Tibial nerve (tissue), 4 donors: ENCODE measurements at regions not wholly inside any gene's neighbourhood (a gene's known extent, or its start where the extent isn't known, plus 50 kb on each side); places are given as distances from the start of the nearest gene placed in this dataset.

Experiments used
- EP300 ChIP-seq, 2 donors: sonication (generic); formaldehyde crosslinking; IDR thresholded peaks; one replicate each; pipeline ENCODE4 v1.6.1; 2017; ENCODE audit warnings: antibody characterized with exemption in 2 of 2, mild to moderate bottlenecking in 1 of 2
- POLR2A ChIP-seq, 2 donors: fragments of 450-650 bp; IDR thresholded peaks; one replicate each; pipeline ENCODE4 v1.6.1; 2017; ENCODE audit warnings: antibody characterized with exemption in 2 of 2, mild to moderate bottlenecking in 2 of 2, moderate library complexity in 2 of 2
- TF ChIP-seq, protein P1 (sequence below), 5 experiments: fragments of 200-600 bp in 3 of 5; fragments of 450-650 bp in 2 of 5; sonication (generic) in 3 of 5; IDR thresholded peaks; one replicate each; pipeline ENCODE4 v1.5.1; 2016 to 2019; ENCODE audit warnings: antibody characterized with exemption in 5 of 5, mild to moderate bottlenecking in 3 of 5, moderate library complexity in 2 of 5

DNA sequence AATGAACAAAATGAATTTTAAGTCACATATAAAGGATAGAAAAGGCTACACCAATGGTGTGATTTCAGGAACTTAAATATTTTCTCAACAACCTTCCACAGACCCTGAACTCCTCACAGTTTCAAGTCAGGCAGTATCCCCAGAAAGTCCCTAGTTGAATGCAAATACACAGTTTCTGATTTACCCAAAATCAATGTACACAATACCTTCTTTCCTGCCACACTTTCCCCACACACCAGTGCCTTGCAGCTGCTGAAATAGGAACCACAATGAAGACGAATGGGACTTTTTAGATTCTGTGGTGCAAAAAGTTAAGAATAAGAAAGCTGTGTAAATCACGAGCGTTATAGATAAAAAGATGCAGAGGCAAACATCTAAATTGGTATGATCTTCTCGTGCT is 552.4 kb upstream of the MEF2C start:
- TF ChIP-seq, protein P1, sequence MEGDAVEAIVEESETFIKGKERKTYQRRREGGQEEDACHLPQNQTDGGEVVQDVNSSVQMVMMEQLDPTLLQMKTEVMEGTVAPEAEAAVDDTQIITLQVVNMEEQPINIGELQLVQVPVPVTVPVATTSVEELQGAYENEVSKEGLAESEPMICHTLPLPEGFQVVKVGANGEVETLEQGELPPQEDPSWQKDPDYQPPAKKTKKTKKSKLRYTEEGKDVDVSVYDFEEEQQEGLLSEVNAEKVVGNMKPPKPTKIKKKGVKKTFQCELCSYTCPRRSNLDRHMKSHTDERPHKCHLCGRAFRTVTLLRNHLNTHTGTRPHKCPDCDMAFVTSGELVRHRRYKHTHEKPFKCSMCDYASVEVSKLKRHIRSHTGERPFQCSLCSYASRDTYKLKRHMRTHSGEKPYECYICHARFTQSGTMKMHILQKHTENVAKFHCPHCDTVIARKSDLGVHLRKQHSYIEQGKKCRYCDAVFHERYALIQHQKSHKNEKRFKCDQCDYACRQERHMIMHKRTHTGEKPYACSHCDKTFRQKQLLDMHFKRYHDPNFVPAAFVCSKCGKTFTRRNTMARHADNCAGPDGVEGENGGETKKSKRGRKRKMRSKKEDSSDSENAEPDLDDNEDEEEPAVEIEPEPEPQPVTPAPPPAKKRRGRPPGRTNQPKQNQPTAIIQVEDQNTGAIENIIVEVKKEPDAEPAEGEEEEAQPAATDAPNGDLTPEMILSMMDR (IDR thresholded peaks at IDR 0.05), result no peak
- TF ChIP-seq POLR2A (IDR thresholded peaks at IDR 0.05) (no peak), EP300 (IDR thresholded peaks at IDR 0.05) (no peak)
